H1 (cell line): ENCODE measurements at regions not wholly inside any gene's neighbourhood (a gene's known extent, or its start where the extent isn't known, plus 50 kb on each side); places are given as distances from the start of the nearest gene placed in this dataset.

Experiments used
- CTCF ChIA-PET: fragments of 300-600 bp; sonication (Branson Sonifier 250); formaldehyde crosslinking; loops from one replicate; lab custom pipeline; 2021; ENCODE audit not compliant: partially characterized antibody; lab: Charles Lee
- POLR2A ChIA-PET: fragments of 300-600 bp; sonication (Branson Sonifier 250); formaldehyde crosslinking; loops from one replicate; lab custom pipeline; 2021; ENCODE audit warnings: inconsistent platforms; ENCODE audit not compliant: partially characterized antibody; lab: Charles Lee
- DNase-seq, 2 experiments: peaks; one replicate each; pipeline versions ENCODE4 v3.0.0 to v3.0.0-alpha.2; 2010 to 2022; ENCODE audit warnings: low spot score in 2 of 2, low read depth in 1 of 2, mixed read lengths in 1 of 2
- FAIRE-seq: peaks from 2 replicates; lab custom pipeline; 2011; peaks lifted over from hg19 to GRCh38; lab: Jason Lieb, UNC
- H2AFZ ChIP-seq: 2 replicates; pipeline ENCODE4 v1.8.1; 2012; ENCODE audit warnings: low read length, inconsistent platforms
- H2AK5ac ChIP-seq: 2 replicates; pipeline ENCODE4 v1.6.1; 2013; ENCODE audit warnings: low read depth, low read length
- H2BK120ac ChIP-seq: replicated peaks from 2 replicates; pipeline ENCODE3; 2013; ENCODE audit warnings: low read depth, low read length, inconsistent platforms
- H2BK12ac ChIP-seq: 2 replicates; pipeline ENCODE4 v1.6.1; 2013; ENCODE audit warnings: low read depth, low read length
- H2BK15ac ChIP-seq: 2 replicates; pipeline ENCODE4 v1.6.1; 2013; ENCODE audit warnings: low read length
- H2BK20ac ChIP-seq: 2 replicates; pipeline ENCODE4 v1.6.1; 2013; ENCODE audit warnings: low read length
- H2BK5ac ChIP-seq: 2 replicates; pipeline ENCODE4 v1.6.1; 2013; ENCODE audit warnings: low read depth, low read length
- H3K14ac ChIP-seq: 2 replicates; pipeline ENCODE4 v1.6.1; 2013; ENCODE audit warnings: inconsistent platforms; ENCODE audit not compliant: insufficient read length
- H3K18ac ChIP-seq: 2 replicates; pipeline ENCODE4 v1.6.1; 2013; ENCODE audit warnings: low read length; ENCODE audit errors: extremely low read depth
- H3K23ac ChIP-seq: 2 replicates; pipeline ENCODE4 v1.6.1; 2013; ENCODE audit warnings: inconsistent platforms; ENCODE audit not compliant: insufficient read length
- H3K23me2 ChIP-seq: 2 replicates; pipeline ENCODE4 v1.6.1; 2013; ENCODE audit warnings: low read depth, low read length
- H3K27ac ChIP-seq: 2 replicates; pipeline ENCODE4 v1.6.1; 2011; ENCODE audit warnings: low read depth, low read length, inconsistent platforms
- H3K27me3 ChIP-seq, 4 experiments: replicated peaks in 1 of 4; 1 replicate in 1 of 4; 2 replicates in 3 of 4; pipeline versions ENCODE4 v1.6.1 to v1.8.1; 2011 to 2013; ENCODE audit warnings: low read length in 3 of 4, mild to moderate bottlenecking in 3 of 4, inconsistent platforms in 2 of 4, mixed read lengths in 2 of 4, moderate library complexity in 1 of 4; ENCODE audit not compliant: control insufficient read depth in 3 of 4, insufficient read depth in 3 of 4; ENCODE audit errors: extremely low read depth in 1 of 4
- H3K36me3 ChIP-seq, 4 experiments: 2 replicates each; pipeline versions ENCODE4 v1.6.1 to v1.8.1; 2011 to 2013; ENCODE audit warnings: mild to moderate bottlenecking in 4 of 4, low read length in 3 of 4, moderate library complexity in 2 of 4, control low read depth in 1 of 4, inconsistent platforms in 1 of 4; ENCODE audit not compliant: insufficient read depth in 4 of 4, control insufficient read depth in 2 of 4
- H3K4ac ChIP-seq: replicated peaks from 2 replicates; pipeline ENCODE3; 2013; ENCODE audit warnings: low read length, low read depth, mixed read lengths, inconsistent platforms; ENCODE audit not compliant: insufficient read length
- H3K4me1 ChIP-seq, 4 experiments: replicated peaks in 1 of 4; 1 replicate in 1 of 4; 2 replicates in 3 of 4; pipeline versions ENCODE4 v1.6.1 to v1.8.1; 2011 to 2013; ENCODE audit warnings: low read length in 3 of 4, inconsistent platforms in 2 of 4, mixed read lengths in 1 of 4; ENCODE audit not compliant: insufficient read depth in 4 of 4, control insufficient read depth in 3 of 4
- H3K4me2 ChIP-seq, 2 experiments: 2 replicates each; pipeline versions ENCODE4 v1.6.1 to v1.8.1; 2011 to 2013; ENCODE audit warnings: low read depth in 2 of 2, low read length in 2 of 2, control low read depth in 1 of 2, inconsistent platforms in 1 of 2, mild to moderate bottlenecking in 1 of 2; ENCODE audit not compliant: insufficient read depth in 1 of 2
- H3K4me3 ChIP-seq, 4 experiments: fragments of 200-600, 300-600 bp in 1 of 4; sonication (generic), shearing (Covaris generic), sonication (Bioruptor Twin) in 1 of 4; 2 replicates each; pipeline versions ENCODE4 v1.5.1 to v1.8.1; 2011 to 2016; ENCODE audit warnings: low read length in 4 of 4, low read depth in 3 of 4, control low read depth in 2 of 4, inconsistent platforms in 2 of 4, mild to moderate bottlenecking in 2 of 4, mixed read lengths in 1 of 4, moderate library complexity in 1 of 4; ENCODE audit not compliant: insufficient read depth in 2 of 4; ENCODE audit errors: extremely low read depth in 1 of 4
- H3K56ac ChIP-seq: replicated peaks from 2 replicates; pipeline ENCODE3; 2013; ENCODE audit warnings: low read depth, mild to moderate bottlenecking, mixed read lengths, low read length, inconsistent platforms; ENCODE audit not compliant: insufficient read length
- H3K79me1 ChIP-seq: 2 replicates; pipeline ENCODE4 v1.6.1; 2013; ENCODE audit warnings: low read depth, low read length, control low read depth
- H3K79me2 ChIP-seq, 2 experiments: 2 replicates each; pipeline versions ENCODE4 v1.6.1 to v1.8.1; 2012 to 2013; ENCODE audit warnings: low read length in 2 of 2, mild to moderate bottlenecking in 2 of 2, inconsistent platforms in 1 of 2; ENCODE audit not compliant: insufficient read depth in 2 of 2, control insufficient read depth in 1 of 2
- H3K9ac ChIP-seq, 4 experiments: replicated peaks in 1 of 4; 1 replicate in 1 of 4; 2 replicates in 3 of 4; pipeline versions ENCODE4 v1.6.1 to v1.8.1; 2011 to 2013; ENCODE audit warnings: low read depth in 3 of 4, low read length in 3 of 4, control low read depth in 2 of 4, mild to moderate bottlenecking in 2 of 4, moderate library complexity in 2 of 4, inconsistent platforms in 1 of 4; ENCODE audit errors: extremely low read depth in 1 of 4
- H3K9me3 ChIP-seq, 2 experiments: 2 replicates each; pipeline versions ENCODE4 v1.6.1 to v1.8.1; 2012 to 2013; ENCODE audit warnings: mild to moderate bottlenecking in 2 of 2, moderate library complexity in 2 of 2, control low read depth in 1 of 2, inconsistent platforms in 1 of 2, low read depth in 1 of 2, low read length in 1 of 2, mixed read lengths in 1 of 2; ENCODE audit not compliant: insufficient read depth in 2 of 2
- H4K20me1 ChIP-seq, 2 experiments: replicated peaks in 1 of 2; 2 replicates each; pipeline versions ENCODE3 to v1.8.1; 2011 to 2013; ENCODE audit warnings: inconsistent platforms in 2 of 2, low read length in 2 of 2, mild to moderate bottlenecking in 1 of 2; ENCODE audit not compliant: insufficient read depth in 2 of 2, control insufficient read depth in 1 of 2
- H4K5ac ChIP-seq: 2 replicates; pipeline ENCODE4 v1.6.1; 2013; ENCODE audit warnings: low read length, low read depth, mixed read lengths, inconsistent platforms; ENCODE audit not compliant: insufficient read length
- H4K8ac ChIP-seq: 2 replicates; pipeline ENCODE4 v1.8.0; 2013; ENCODE audit warnings: mild to moderate bottlenecking, moderate library complexity, low read length, inconsistent platforms; ENCODE audit not compliant: insufficient read depth; ENCODE audit errors: extremely low read depth
- H4K91ac ChIP-seq: replicated peaks from 2 replicates; pipeline ENCODE3; 2013; ENCODE audit warnings: low read length, mixed read lengths, inconsistent platforms; ENCODE audit not compliant: insufficient read length
- SIN3A ChIP-seq, 2 experiments: IDR thresholded peaks in 1 of 2; conservative IDR thresholded peaks in 1 of 2; 2 replicates each; pipeline ENCODE4 v1.6.1; 2011 to 2012; ENCODE audit warnings: low read length in 2 of 2, improper control_type of control experiment in 1 of 2, low read depth in 1 of 2, mild to moderate bottlenecking in 1 of 2
- TBP ChIP-seq: IDR thresholded peaks from 2 replicates; pipeline ENCODE4 v1.6.1; 2011; ENCODE audit warnings: low read depth, low read length, improper control_type of control experiment
- WGBS, 2 experiments: shearing (Covaris generic) in 1 of 2; methylation state at CpG; one replicate each; pipeline versions ENCODE4 v1.1.6 to v1.1.7; 2013 to 2015; ENCODE audit warnings: low lambda C conversion rate in 2 of 2, mixed read lengths in 2 of 2, inconsistent platforms in 1 of 2, low coverage in 1 of 2, missing lambda C conversion rate in 1 of 2; ENCODE audit not compliant: insufficient replicate concordance in 2 of 2, insufficient coverage in 1 of 2, insufficient read length in 1 of 2; ENCODE audit errors: extremely low coverage in 1 of 2, missing lambda C conversion rate in 1 of 2; 5-methylcytosine and 5-hydroxymethylcytosine counted together

- ChIA-PET CTCF (no interaction called here), POLR2A (no interaction called here)
- Histone ChIP-seq H3K9ac (no peak overlapping the region), H3K27me3 (peaks cover 0 to 1% (median 0%) of the 10 kb centered on the region in 4 experiments; a peak in 1 of 7 replicates), H2BK120ac (no peak overlapping the region), H4K20me1 (no peaks in the 10 kb centered on the region), H3K14ac (no peak overlapping the region), H3K4me3 (no peak overlapping the region), H3K27ac (no peak overlapping the region), H4K5ac (no peak overlapping the region), H3K23me2 (no peaks in the 10 kb centered on the region), H3K79me2 (no peaks in the 10 kb centered on the region), H3K36me3 (no peaks in the 10 kb centered on the region), H3K18ac (no peak overlapping the region), H2BK12ac (no peak overlapping the region), H4K91ac (no peak overlapping the region), H3K79me1 (no peaks in the 10 kb centered on the region), H2AFZ (no peak overlapping the region), H2BK15ac (no peak overlapping the region), H4K8ac (no peak overlapping the region), H2AK5ac (no peak overlapping the region), H3K56ac (no peak overlapping the region), H3K4me2 (peak overlapping the region; percentile 11 to 32; a peak in 3 of 4 replicates), H3K4me1 (peaks cover 0 to 8% (median 6%) of the 10 kb centered on the region in 4 experiments; a peak in 3 of 7 replicates), H3K23ac (no peak overlapping the region), H2BK20ac (no peak overlapping the region), H2BK5ac (no peak overlapping the region), H3K4ac (no peak overlapping the region), H3K9me3 (no peaks in the 10 kb centered on the region)
- WGBS, 2 experiments, result 27% methylated on average over 9 of the region's 9 CpGs; no CpG with 5 or more reads in 1 of the 2 experiments
- DNase-seq (peak; percentile 36 to 47), FAIRE-seq (peak; percentile 91)
- TF ChIP-seq TBP (no peak), SIN3A (conservative IDR thresholded peaks at IDR 0.05 in 1 of 2, IDR thresholded peaks at IDR 0.05 in 1 of 2; ENCODE audit: low read depth in 1 of 2, low read length in 2 of 2) (0 out of 4 replicates have a peak, but pooled peaks of 1 of the 2 experiments have one; percentile 68)
Observed at GRCh38 chr3:109831403-109831802, 494.1 kb upstream of the DPPA4 start.
